ENCODE measurements at regions not wholly inside any gene's neighbourhood (a gene's known extent, or its start where the extent isn't known, plus 50 kb on each side); places are given as distances from the start of the nearest gene placed in this dataset.

GRCh38 chr14:97283841-97284240, 486.7 kb downstream of the VRK1 start:
- TF ChIP-seq CTCF (IDR thresholded peaks at IDR 0.05), result no peak
- Mint-ChIP-seq H3K9me3 (peaks cover 0 to 5% of the 10 kb centered on the region in 2 donors), H3K4me1 (no peaks in the 10 kb centered on the region), H3K27me3 (ENCODE audit: low read depth in 2 of 2) (peaks cover 9 to 24% of the 10 kb centered on the region in 2 donors), H3K27ac (no peak overlapping the region), H3K36me3 (no peaks in the 10 kb centered on the region), H3K4me3 (no peak overlapping the region)
- Histone ChIP-seq H3K9me3 (ENCODE audit: control insufficient read depth, insufficient read depth, low read length) (no peaks in the 10 kb centered on the region), H3K4me3 (ENCODE audit: low read length) (no peak overlapping the region), H3K27me3 (ENCODE audit: control insufficient read depth, insufficient read depth, low read length) (no peaks in the 10 kb centered on the region), H3K4me1 (ENCODE audit: control insufficient read depth, insufficient read depth, low read length) (no peaks in the 10 kb centered on the region), H3K36me3 (ENCODE audit: control insufficient read depth, insufficient read depth, low read length) (no peaks in the 10 kb centered on the region), H3K27ac (ENCODE audit: low read length) (no peak overlapping the region)
- DNase-seq (no peak), ATAC-seq (no peak)
- WGBS (ENCODE audit: insufficient coverage), result 78% methylated on average over 6 of the region's 6 CpGs
- intact Hi-C loops (cut with micrococcal nuclease), result no loop called here

GRCh38 chr14:97287956-97288355, 490.8 kb downstream of the VRK1 start:
- Histone ChIP-seq H3K27me3 (ENCODE audit: control insufficient read depth, insufficient read depth, low read length) (no peaks in the 10 kb centered on the region), H3K4me1 (ENCODE audit: control insufficient read depth, insufficient read depth, low read length) (peaks cover 15% of the 10 kb centered on the region), H3K4me3 (ENCODE audit: low read length) (no peak overlapping the region), H3K27ac (ENCODE audit: low read length) (no peak overlapping the region), H3K36me3 (ENCODE audit: control insufficient read depth, insufficient read depth, low read length) (no peaks in the 10 kb centered on the region), H3K9me3 (ENCODE audit: control insufficient read depth, insufficient read depth, low read length) (no peaks in the 10 kb centered on the region)
- peaks cover 0 to 5% of the 10 kb centered on the region in 2 donors for H3K9me3 Mint-ChIP-seq
- ATAC-seq, result no peak
- H3K27ac Mint-ChIP-seq, result no peak overlapping the region
- TF ChIP-seq CTCF (IDR thresholded peaks at IDR 0.05), result no peak
- no peak for DNase-seq
- H3K36me3 Mint-ChIP-seq, result no peaks in the 10 kb centered on the region
- no peak overlapping the region for H3K4me3 Mint-ChIP-seq
- intact Hi-C loops (cut with micrococcal nuclease), result no loop called here
- 93% methylated on average over 1 of the region's 1 CpG for WGBS (ENCODE audit: insufficient coverage)
- H3K27me3 Mint-ChIP-seq (ENCODE audit: low read depth in 2 of 2), result peaks cover 17 to 44% of the 10 kb centered on the region in 2 donors
- peaks cover 19% of the 10 kb centered on the region in 2 donors for H3K4me1 Mint-ChIP-seq

DNA sequence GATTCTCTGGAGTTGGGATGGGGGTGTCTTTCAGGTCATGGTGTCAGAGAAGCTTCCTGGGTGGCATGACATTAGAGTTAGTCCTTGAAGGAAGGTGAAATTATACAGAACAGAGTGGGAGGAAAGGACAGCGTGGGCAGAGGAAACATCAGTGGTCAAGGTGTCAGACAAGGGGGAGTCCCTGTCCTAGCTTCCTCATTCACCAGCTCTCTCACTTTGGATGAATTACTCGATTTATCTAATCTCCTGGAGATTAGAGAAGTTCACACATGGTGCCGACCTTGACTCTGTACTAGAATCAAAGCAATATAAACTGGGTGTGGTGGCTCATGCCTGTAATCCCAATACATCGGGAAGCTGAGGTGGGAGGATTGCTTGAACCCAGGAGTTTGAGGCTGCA, 492.9 kb downstream of the VRK1 start:
- Mint-ChIP-seq H3K4me1 (peaks cover 19% of the 10 kb centered on the region in 2 donors), H3K27me3 (ENCODE audit: low read depth in 2 of 2) (peaks cover 21 to 49% of the 10 kb centered on the region in 2 donors), H3K9me3 (peaks cover 0 to 5% of the 10 kb centered on the region in 2 donors), H3K27ac (no peak overlapping the region), H3K36me3 (no peaks in the 10 kb centered on the region), H3K4me3 (peak overlapping the region; percentile 2)
- DNase-seq, result no peak
- ATAC-seq, result peak; percentile 36 to 81 (median 51)
- no peak overlapping the region for H3K27ac ChIP-seq (ENCODE audit: low read length)
- no peak for TF ChIP-seq CTCF (IDR thresholded peaks at IDR 0.05)
- no peaks in the 10 kb centered on the region for H3K36me3 ChIP-seq (ENCODE audit: control insufficient read depth, insufficient read depth, low read length)
- H3K4me1 ChIP-seq (ENCODE audit: control insufficient read depth, insufficient read depth, low read length), result peaks cover 15% of the 10 kb centered on the region
- H3K27me3 ChIP-seq (ENCODE audit: control insufficient read depth, insufficient read depth, low read length), result no peaks in the 10 kb centered on the region
- intact Hi-C loops (cut with micrococcal nuclease), result no loop called here
- H3K9me3 ChIP-seq (ENCODE audit: control insufficient read depth, insufficient read depth, low read length), result no peaks in the 10 kb centered on the region
- 30% methylated on average over 4 of the region's 4 CpGs for WGBS (ENCODE audit: insufficient coverage)
- no peak overlapping the region for H3K4me3 ChIP-seq (ENCODE audit: low read length)

DNA sequence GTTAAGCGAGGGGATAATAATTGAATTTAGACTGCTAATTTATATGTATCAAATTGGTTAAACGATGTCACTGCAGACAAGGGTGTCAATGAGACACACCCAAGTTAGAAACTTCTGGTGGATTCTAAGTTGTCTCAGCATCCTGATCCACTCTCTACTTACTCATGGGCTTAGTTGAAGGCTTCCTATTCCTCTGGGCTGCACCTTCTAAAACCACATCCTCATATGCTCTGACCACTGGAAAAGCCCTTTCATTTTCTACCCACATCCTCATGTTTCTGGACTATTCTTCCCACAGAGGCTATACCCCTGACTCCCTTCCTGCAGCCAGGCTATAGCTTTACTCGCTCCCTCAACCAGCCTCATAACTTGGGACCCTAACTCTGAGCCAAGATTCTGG, 493.8 kb downstream of the VRK1 start:
- no peak overlapping the region for H3K27ac Mint-ChIP-seq
- DNase-seq, result no peak
- Histone ChIP-seq H3K27ac (ENCODE audit: low read length) (no peak overlapping the region), H3K36me3 (ENCODE audit: control insufficient read depth, insufficient read depth, low read length) (no peaks in the 10 kb centered on the region), H3K9me3 (ENCODE audit: control insufficient read depth, insufficient read depth, low read length) (no peaks in the 10 kb centered on the region), H3K4me1 (ENCODE audit: control insufficient read depth, insufficient read depth, low read length) (peaks cover 15% of the 10 kb centered on the region), H3K4me3 (ENCODE audit: low read length) (no peak overlapping the region), H3K27me3 (ENCODE audit: control insufficient read depth, insufficient read depth, low read length) (no peaks in the 10 kb centered on the region)
- intact Hi-C loops (cut with micrococcal nuclease), result no loop called here
- H3K4me3 Mint-ChIP-seq, result peak overlapping the region; percentile 29
- peaks cover 19 to 23% of the 10 kb centered on the region in 2 donors for H3K4me1 Mint-ChIP-seq
- peaks cover 0 to 5% of the 10 kb centered on the region in 2 donors for H3K9me3 Mint-ChIP-seq
- peak in 2 of 3 donors; percentile 36 to 37 for ATAC-seq
- TF ChIP-seq CTCF (IDR thresholded peaks at IDR 0.05), result no peak
- 50% methylated on average over 3 of the region's 3 CpGs for WGBS (ENCODE audit: insufficient coverage)
- peaks cover 25 to 52% of the 10 kb centered on the region in 2 donors for H3K27me3 Mint-ChIP-seq (ENCODE audit: low read depth in 2 of 2)
- H3K36me3 Mint-ChIP-seq, result no peaks in the 10 kb centered on the region
